Endodermal cell (in vitro differentiated cells): ENCODE measurements at regions not wholly inside any gene's neighbourhood (a gene's known extent, or its start where the extent isn't known, plus 50 kb on each side); places are given as distances from the start of the nearest gene placed in this dataset.
A peak's percentile ranks its signal among the peaks of the same experiment; 100 is the strongest.

Experiments
- DNase-seq: peaks from one replicate; pipeline ENCODE4 v3.0.0-alpha.2; 2017
- H3K27ac ChIP-seq: 2 replicates; pipeline ENCODE4 v1.5.1; 2013; ENCODE audit warnings: mild to moderate bottlenecking, low read depth, low read length, moderate library complexity
- H3K27me3 ChIP-seq: 2 replicates; pipeline ENCODE4 v1.6.1; 2013; ENCODE audit warnings: mild to moderate bottlenecking, low read length, moderate library complexity; ENCODE audit not compliant: insufficient read depth, control insufficient read depth, poor library complexity, severe bottlenecking
- H3K36me3 ChIP-seq: 2 replicates; pipeline ENCODE4 v1.7.0; 2013; ENCODE audit warnings: mild to moderate bottlenecking, low read length, moderate library complexity; ENCODE audit not compliant: control insufficient read depth, insufficient read depth
- H3K4me1 ChIP-seq: one replicate; pipeline ENCODE4 v1.7.0; 2013; ENCODE audit warnings: low read length; ENCODE audit not compliant: control insufficient read depth, insufficient read depth
- H3K4me3 ChIP-seq: 2 replicates; pipeline ENCODE4 v1.5.1; 2013; ENCODE audit warnings: mild to moderate bottlenecking, low read length, moderate library complexity
- H3K9ac ChIP-seq: 2 replicates; pipeline ENCODE4 v1.6.1; 2013; ENCODE audit warnings: mild to moderate bottlenecking, low read length, moderate library complexity; ENCODE audit not compliant: poor library complexity, severe bottlenecking; ENCODE audit errors: extremely low read depth
- H3K9me3 ChIP-seq: 2 replicates; pipeline ENCODE4 v1.6.1; 2013; ENCODE audit warnings: mild to moderate bottlenecking, low read length, moderate library complexity; ENCODE audit not compliant: control insufficient read depth
- H3K27ac Mint-ChIP-seq: 2 replicates; pipeline ENCODE4 v1.8.0; 2020; ENCODE audit warnings: mixed read lengths
- H3K27me3 Mint-ChIP-seq: 2 replicates; pipeline ENCODE4 v1.8.0; 2021; ENCODE audit warnings: mild to moderate bottlenecking, mixed read lengths; ENCODE audit not compliant: insufficient read depth
- H3K36me3 Mint-ChIP-seq: 2 replicates; pipeline ENCODE4 v1.8.0; 2020; ENCODE audit warnings: low read depth, mixed read lengths
- H3K4me1 Mint-ChIP-seq: 2 replicates; pipeline ENCODE4 v1.8.0; 2020; ENCODE audit warnings: mixed read lengths
- H3K4me3 Mint-ChIP-seq: 2 replicates; pipeline ENCODE4 v1.8.0; 2020; ENCODE audit warnings: mild to moderate bottlenecking, moderate library complexity, mixed read lengths
- H3K9me3 Mint-ChIP-seq: 2 replicates; pipeline ENCODE4 v1.8.0; 2020; ENCODE audit warnings: mild to moderate bottlenecking, mixed read lengths
- CTCF ChIP-seq: fragments of 200-600 bp; sonication (generic); conservative IDR thresholded peaks from 2 replicates; pipeline ENCODE4 v1.5.0; 2021; ENCODE audit warnings: antibody characterized with exemption, mild to moderate bottlenecking
- WGBS, 2 experiments: methylation state at CpG; one replicate each; pipeline versions ENCODE4 v1.1.5 to v1.1.7; 2013; ENCODE audit warnings: missing lambda C conversion rate in 2 of 2, mixed read lengths in 1 of 2; ENCODE audit not compliant: insufficient coverage in 1 of 2, insufficient read length in 1 of 2; 5-methylcytosine and 5-hydroxymethylcytosine counted together

GRCh38 chr9:12141422-12141821 lies 551.8 kb upstream of the TYRP1 start:
- no peak overlapping the region for H3K27ac Mint-ChIP-seq
- H3K9me3 Mint-ChIP-seq = peaks cover 43% of the 10 kb centered on the region
- WGBS, 2 experiments = 67 to 74% methylated on average over 1 of the region's 2 CpGs

GRCh38 chr9:12155401-12156134 lies 537.6 kb upstream of the TYRP1 start:
- DNase-seq = no peak
- Histone ChIP-seq H3K27ac (no peak overlapping the region), H3K27me3 (no peaks in the 10 kb centered on the region), H3K9me3 (no peaks in the 10 kb centered on the region), H3K4me3 (no peak overlapping the region), H3K9ac (no peak overlapping the region), H3K4me1 (no peaks in the 10 kb centered on the region), H3K36me3 (no peaks in the 10 kb centered on the region)
- WGBS, 2 experiments = 83 to 95% methylated on average over 1 to 4 of the region's 4 CpGs
- Mint-ChIP-seq H3K27me3 (no peaks in the 10 kb centered on the region), H3K9me3 (no peaks in the 10 kb centered on the region), H3K27ac (no peak overlapping the region), H3K4me3 (no peak overlapping the region), H3K4me1 (no peaks in the 10 kb centered on the region), H3K36me3 (no peaks in the 10 kb centered on the region)
- TF ChIP-seq CTCF = no peak

More at GRCh38 chr9:12141422-12141821, 551.8 kb upstream of the TYRP1 start:
- H3K36me3 Mint-ChIP-seq = peaks cover 1% of the 10 kb centered on the region
- Histone ChIP-seq H3K9ac (no peak overlapping the region), H3K4me1 (no peaks in the 10 kb centered on the region), H3K9me3 (peaks cover 56% of the 10 kb centered on the region), H3K36me3 (no peaks in the 10 kb centered on the region), H3K27me3 (no peaks in the 10 kb centered on the region), H3K4me3 (no peak overlapping the region), H3K27ac (no peak overlapping the region)
- DNase-seq = no peak
- no peaks in the 10 kb centered on the region for H3K27me3 Mint-ChIP-seq
- no peak for TF ChIP-seq CTCF
- H3K4me3 Mint-ChIP-seq = no peak overlapping the region
- no peaks in the 10 kb centered on the region for H3K4me1 Mint-ChIP-seq

- no peak for TF ChIP-seq CTCF
- Histone ChIP-seq H3K27ac (peak overlapping the region; percentile 69), H3K9me3 (no peaks in the 10 kb centered on the region), H3K9ac (no peak overlapping the region), H3K36me3 (no peaks in the 10 kb centered on the region), H3K4me3 (no peak overlapping the region), H3K27me3 (no peaks in the 10 kb centered on the region), H3K4me1 (no peaks in the 10 kb centered on the region)
- Mint-ChIP-seq H3K9me3 (no peaks in the 10 kb centered on the region), H3K27me3 (no peaks in the 10 kb centered on the region), H3K27ac (no peak overlapping the region), H3K4me3 (no peak overlapping the region), H3K36me3 (no peaks in the 10 kb centered on the region), H3K4me1 (no peaks in the 10 kb centered on the region)
- no peak for DNase-seq
- WGBS, 2 experiments = 71 to 89% methylated on average over 3 to 10 of the region's 10 CpGs
Observed at GRCh38 chr9:12162181-12162815, 530.9 kb upstream of the TYRP1 start.
